K562 (cell line): ENCODE measurements at regions not wholly inside any gene's neighbourhood (a gene's known extent, or its start where the extent isn't known, plus 50 kb on each side); places are given as distances from the start of the nearest gene placed in this dataset.

ENCODE experiments used
- ATAC-seq: fragments of 200-7000 bp; cut with Tn5 transposase; 3 replicates; pipeline ENCODE4 v1.9.1; 2020; ENCODE audit warnings: moderate library complexity
- BruUV-seq: library from RNA; stranded (reverse); fragments of 400-500 nt; replicated peaks from 2 replicates; lab custom pipeline; 2021; lab: Mats Ljungman, UMichigan
- CTCF ChIA-PET: fragments of 300-600 bp; formaldehyde crosslinking; extraction: SDS; loops from one replicate; lab custom pipeline; 2021; ENCODE audit warnings: low intra/inter-chr PET ratio; lab: Yijun Ruan, JAX
- POLR2A ChIA-PET: fragments of 300-600, 350-650 bp; sonication (Branson Sonifier 250); formaldehyde crosslinking; extraction: SDS; loops from one replicate; lab custom pipeline; 2021; ENCODE audit warnings: antibody characterized with exemption, inconsistent platforms; lab: Yijun Ruan, JAX
- DNase-seq, 4 experiments: peaks; one replicate each; pipeline versions ENCODE4 v3.0.0 to v3.0.0-alpha.2; 2011 to 2018; ENCODE audit warnings: low spot score in 3 of 4, mixed read lengths in 3 of 4; ENCODE audit errors: extremely low read depth in 1 of 4
- FAIRE-seq: peaks from 2 replicates; lab custom pipeline; 2011; peaks lifted over from hg19 to GRCh38; lab: Jason Lieb, UNC
- H2AFZ ChIP-seq: 2 replicates; pipeline ENCODE4 v1.6.0; 2011; ENCODE audit warnings: low read depth, low read length, control low read depth, inconsistent platforms
- H3K27ac ChIP-seq: fragments of 200-600 bp; 3 replicates; pipeline ENCODE4 v1.8.0; 2011; ENCODE audit warnings: low read depth, mild to moderate bottlenecking, control low read depth, inconsistent platforms, low read length, moderate library complexity, mixed read lengths; ENCODE audit errors: extremely low read depth
- H3K27me3 ChIP-seq, 2 experiments: fragments of 300-600 bp in 1 of 2; 2 replicates in 1 of 2; 3 replicates in 1 of 2; pipeline versions ENCODE4 v1.6.0 to v1.8.0; 2011; ENCODE audit warnings: inconsistent platforms in 2 of 2, low read length in 2 of 2, mild to moderate bottlenecking in 1 of 2, mixed read lengths in 1 of 2, moderate library complexity in 1 of 2; ENCODE audit not compliant: control insufficient read depth in 2 of 2, insufficient read depth in 2 of 2
- H3K36me3 ChIP-seq: fragments of 300-600 bp; 3 replicates; pipeline ENCODE4 v1.8.0; 2011; ENCODE audit warnings: mild to moderate bottlenecking, low read length, inconsistent platforms; ENCODE audit not compliant: control insufficient read depth, insufficient read depth
- H3K4me1 ChIP-seq, 2 experiments: fragments of 200-600 bp in 1 of 2; replicated peaks in 1 of 2; 2 replicates in 1 of 2; 3 replicates in 1 of 2; pipeline versions ENCODE4 v1.5.1 to v1.8.0; 2011; ENCODE audit warnings: inconsistent platforms in 2 of 2, low read length in 2 of 2, mild to moderate bottlenecking in 1 of 2, mixed read lengths in 1 of 2, moderate library complexity in 1 of 2; ENCODE audit not compliant: control insufficient read depth in 2 of 2, insufficient read depth in 2 of 2
- H3K4me2 ChIP-seq: 2 replicates; pipeline ENCODE4 v1.6.1; 2011; ENCODE audit warnings: low read length, control low read depth, inconsistent platforms, mixed read lengths; ENCODE audit not compliant: insufficient read depth
- H3K4me3 ChIP-seq: fragments of 200-600 bp; sonication (generic), shearing (Covaris generic); 2 replicates; pipeline ENCODE4 v1.5.1; 2016; ENCODE audit warnings: control low read depth, inconsistent platforms
- H3K79me2 ChIP-seq: fragments of 200-600 bp; 3 replicates; pipeline ENCODE4 v1.8.0; 2011; ENCODE audit warnings: low read length, inconsistent platforms; ENCODE audit not compliant: control insufficient read depth, insufficient read depth
- H3K9ac ChIP-seq, 2 experiments: 2 replicates each; pipeline versions ENCODE4 v1.6.0 to v1.6.1; 2011; ENCODE audit warnings: low read depth in 2 of 2, low read length in 2 of 2, control low read depth in 1 of 2, inconsistent platforms in 1 of 2, mild to moderate bottlenecking in 1 of 2, mixed read lengths in 1 of 2; ENCODE audit not compliant: insufficient read depth in 1 of 2
- H3K9me1 ChIP-seq: one replicate; pipeline ENCODE4 v1.6.0; 2011; ENCODE audit warnings: inconsistent platforms, mild to moderate bottlenecking, low read length, moderate library complexity; ENCODE audit not compliant: control insufficient read depth, insufficient read depth
- H3K9me3 ChIP-seq: replicated peaks from 2 replicates; pipeline ENCODE4 v1.5.1; 2011; ENCODE audit warnings: low read depth, low read length, inconsistent platforms; ENCODE audit not compliant: control insufficient read depth, insufficient read depth
- H4K20me1 ChIP-seq: replicated peaks from 2 replicates; pipeline ENCODE4 v1.6.1; 2011; ENCODE audit warnings: low read length, inconsistent platforms, mixed read lengths; ENCODE audit not compliant: control insufficient read depth, insufficient read depth
- ETV5 ChIP-seq: sonication (generic); formaldehyde crosslinking; IDR thresholded peaks from 2 replicates; pipeline ENCODE4 v1.4.0; 2020; ENCODE audit warnings: low read depth, mild to moderate bottlenecking, missing genetic modification reagents
- HCFC1 ChIP-seq: IDR thresholded peaks from 2 replicates; pipeline ENCODE4 v1.6.1; 2012; ENCODE audit warnings: low read depth, low read length, improper control_type of control experiment
- ILF3 ChIP-seq: fragments of 450-650 bp; IDR thresholded peaks from 2 replicates; pipeline ENCODE4 v1.6.1; 2018; ENCODE audit warnings: antibody characterized with exemption, mild to moderate bottlenecking, moderate library complexity, borderline replicate concordance
- KAT8 ChIP-seq: fragments of 450-650 bp; IDR thresholded peaks from 2 replicates; pipeline ENCODE4 v1.6.1; 2016; ENCODE audit warnings: low read depth, mild to moderate bottlenecking
- OTX1 ChIP-seq: fragments of 450-650 bp; formaldehyde crosslinking; IDR thresholded peaks from 2 replicates; pipeline ENCODE4 v1.4.0; 2022; ENCODE audit warnings: mild to moderate bottlenecking
- SNAPC5 ChIP-seq: fragments of 250-450 bp; sonication (Bioruptor Pico); IDR thresholded peaks from 2 replicates; pipeline ENCODE4 v1.8.0; 2021; ENCODE audit warnings: moderate library complexity, mild to moderate bottlenecking, inconsistent platforms
- ZKSCAN8 ChIP-seq: fragments of 200-800 bp; sonication (Bioruptor generic); IDR thresholded peaks from 2 replicates; pipeline ENCODE4 v1.6.1; 2016; ENCODE audit warnings: missing genetic modification characterization, missing compliant biosample characterization
- ZNF584 ChIP-seq: fragments of 200-800 bp; sonication (Bioruptor generic); IDR thresholded peaks from 2 replicates; pipeline ENCODE4 v1.6.1; 2016; ENCODE audit warnings: low read depth, mild to moderate bottlenecking, missing genetic modification characterization, missing compliant biosample characterization
- WGBS: fragments of 100-300 bp; shearing (Covaris generic); methylation state at CpG from one replicate; pipeline ENCODE4 v1.1.6; 2016; ENCODE audit warnings: low coverage, mixed read lengths; ENCODE audit not compliant: insufficient coverage; ENCODE audit errors: missing lambda C conversion rate; 5-methylcytosine and 5-hydroxymethylcytosine counted together
- in situ Hi-C: fragments of 300-500 bp; cut with MboI; formaldehyde crosslinking; loops from 4 replicates; pipeline ENCODE4 v1.15.0; 2018; ENCODE audit warnings: inconsistent platforms, mixed read lengths
- intact Hi-C: fragments of 100-400 bp; cut with micrococcal nuclease; formaldehyde crosslinking; loops from 2 replicates; pipeline ENCODE4 v1.14.2; 2022
- TF ChIP-seq, protein P1 (sequence below): fragments of 450-650 bp; IDR thresholded peaks from one replicate; pipeline ENCODE4 v1.6.1; 2018; ENCODE audit warnings: mild to moderate bottlenecking, moderate library complexity; ENCODE audit not compliant: partially characterized antibody

- H3K36me3 ChIP-seq = no peaks in the 10 kb centered on the region
- ATAC-seq (no peak), DNase-seq (no peak), FAIRE-seq (no peak)
- H3K27ac ChIP-seq = no peak overlapping the region
- in situ Hi-C loops = no loop called here
- intact Hi-C loops = no loop called here
- H3K4me1 ChIP-seq = no peaks in the 10 kb centered on the region
- H2AFZ ChIP-seq = no peak overlapping the region
- H4K20me1 ChIP-seq = no peaks in the 10 kb centered on the region
- 0% methylated on average over 3 of the region's 3 CpGs for WGBS
- H3K9me3 ChIP-seq = no peaks in the 10 kb centered on the region
- ChIA-PET POLR2A (interaction anchor here (0.6 kb wide), 1 partner anchor 434 kb away, joined by 4 read pairs; no protein-coding TSS in a partner anchor), CTCF (no interaction called here)
- no peak overlapping the region for H3K4me3 ChIP-seq
- H3K4me2 ChIP-seq = no peak overlapping the region
- BruUV-seq = no TSS peak
- no peaks in the 10 kb centered on the region for H3K9me1 ChIP-seq
- TF ChIP-seq ILF3 = no peak
- TF ChIP-seq, all 486 proteins: peak for 0
- H3K9ac ChIP-seq = no peak overlapping the region
- H3K79me2 ChIP-seq = no peaks in the 10 kb centered on the region
- no peaks in the 10 kb centered on the region for H3K27me3 ChIP-seq
Observed at GRCh38 chr20:10137533-10137932, 81.1 kb upstream of the SNAP25 start.

DNA sequence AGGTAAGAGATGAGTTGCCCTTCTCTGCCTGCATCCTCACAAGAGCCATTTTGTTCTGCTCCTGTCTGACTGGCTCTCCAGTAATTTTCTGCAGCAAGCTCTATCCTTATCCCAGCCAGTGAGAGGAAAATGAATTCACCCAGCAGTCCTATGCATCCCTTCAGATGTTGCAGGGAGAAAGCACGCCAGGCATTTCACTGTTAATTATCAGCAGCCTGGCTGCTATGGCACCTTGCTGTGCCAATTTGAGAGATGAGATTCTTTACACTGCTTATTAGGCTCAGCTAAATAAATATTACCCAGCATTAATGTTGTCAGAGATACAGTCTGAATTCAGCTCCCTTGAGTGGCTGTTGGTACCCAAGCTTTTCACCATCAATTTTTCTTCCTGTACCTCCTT is 61.1 kb upstream of the SNAP25 start:
- ATAC-seq (no peak), FAIRE-seq (no peak), DNase-seq (no peak)
- no peak overlapping the region for H3K4me3 ChIP-seq
- no peaks in the 10 kb centered on the region for H3K36me3 ChIP-seq
- WGBS = 0% methylated on average over 1 of the region's 1 CpG
- POLR2A ChIA-PET = no interaction called here
- BruUV-seq = no TSS peak
- in situ Hi-C loops = no loop called here
- no peaks in the 10 kb centered on the region for H3K79me2 ChIP-seq
- no peak overlapping the region for H2AFZ ChIP-seq
- no peak overlapping the region for H3K9ac ChIP-seq
- intact Hi-C loops = no loop called here
- H3K27ac ChIP-seq = no peak overlapping the region
- H3K4me1 ChIP-seq = no peaks in the 10 kb centered on the region
- H3K4me2 ChIP-seq = no peak overlapping the region
- H3K27me3 ChIP-seq = no peaks in the 10 kb centered on the region
- H4K20me1 ChIP-seq = no peaks in the 10 kb centered on the region
- no peaks in the 10 kb centered on the region for H3K9me3 ChIP-seq
- no peaks in the 10 kb centered on the region for H3K9me1 ChIP-seq
- TF ChIP-seq ZKSCAN8 (CRISPR knock-in tag) = no peak
- no peak for TF ChIP-seq HCFC1
- TF ChIP-seq SNAPC5 (CRISPR knock-in tag) = no peak
- TF ChIP-seq ETV5 = no peak
- no peak for TF ChIP-seq OTX1
- TF ChIP-seq, protein P1, sequence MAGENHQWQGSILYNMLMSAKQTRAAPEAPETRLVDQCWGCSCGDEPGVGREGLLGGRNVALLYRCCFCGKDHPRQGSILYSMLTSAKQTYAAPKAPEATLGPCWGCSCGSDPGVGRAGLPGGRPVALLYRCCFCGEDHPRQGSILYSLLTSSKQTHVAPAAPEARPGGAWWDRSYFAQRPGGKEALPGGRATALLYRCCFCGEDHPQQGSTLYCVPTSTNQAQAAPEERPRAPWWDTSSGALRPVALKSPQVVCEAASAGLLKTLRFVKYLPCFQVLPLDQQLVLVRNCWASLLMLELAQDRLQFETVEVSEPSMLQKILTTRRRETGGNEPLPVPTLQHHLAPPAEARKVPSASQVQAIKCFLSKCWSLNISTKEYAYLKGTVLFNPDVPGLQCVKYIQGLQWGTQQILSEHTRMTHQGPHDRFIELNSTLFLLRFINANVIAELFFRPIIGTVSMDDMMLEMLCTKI = no peak
- no peak for TF ChIP-seq KAT8
- TF ChIP-seq ZNF584 (CRISPR knock-in tag) = no peak
- TF ChIP-seq, all 486 proteins: peak for 0
- CTCF ChIA-PET = no interaction called here
